GM23248 (cell line): ENCODE measurements at regions not wholly inside any gene's neighbourhood (a gene's known extent, or its start where the extent isn't known, plus 50 kb on each side); places are given as distances from the start of the nearest gene placed in this dataset.

Experiments used
- DNase-seq: peaks from one replicate; pipeline ENCODE4 v3.0.0-alpha.2; 2015
- H2AFZ ChIP-seq: fragments of 200-600 bp; sonication (generic); 2 replicates; pipeline ENCODE4 v1.6.1; 2016; ENCODE audit warnings: antibody characterized with exemption
- H3F3A ChIP-seq: fragments of 200-600 bp; sonication (generic); 2 replicates; pipeline ENCODE4 v1.6.1; 2016; ENCODE audit warnings: mild to moderate bottlenecking, antibody characterized with exemption, mixed run types; ENCODE audit not compliant: insufficient read depth
- H3K27ac ChIP-seq: fragments of 200-600 bp; sonication (generic); 2 replicates; pipeline ENCODE4 v1.5.1; 2016; ENCODE audit warnings: mild to moderate bottlenecking
- H3K27me3 ChIP-seq: fragments of 200-600 bp; sonication (generic); replicated peaks from 2 replicates; pipeline ENCODE4 v1.6.1; 2016; ENCODE audit warnings: mild to moderate bottlenecking; ENCODE audit not compliant: insufficient read depth
- H3K36me3 ChIP-seq: fragments of 200-600 bp; sonication (generic); 2 replicates; pipeline ENCODE4 v1.6.1; 2016; ENCODE audit warnings: low read depth, mild to moderate bottlenecking
- H3K4me1 ChIP-seq: fragments of 200-600 bp; sonication (generic); 2 replicates; pipeline ENCODE4 v1.6.1; 2016; ENCODE audit warnings: mild to moderate bottlenecking; ENCODE audit not compliant: insufficient read depth
- H3K4me2 ChIP-seq: fragments of 200-600 bp; sonication (generic); one replicate; pipeline ENCODE4 v1.6.1; 2016; ENCODE audit warnings: mild to moderate bottlenecking; ENCODE audit not compliant: unreplicated experiment
- H3K4me3 ChIP-seq: fragments of 200-600 bp; sonication (generic); 2 replicates; pipeline ENCODE4 v1.5.1; 2016; ENCODE audit warnings: mild to moderate bottlenecking
- H3K79me2 ChIP-seq: fragments of 200-600 bp; sonication (generic); 2 replicates; pipeline ENCODE4 v1.6.1; 2016; ENCODE audit warnings: mild to moderate bottlenecking; ENCODE audit not compliant: insufficient read depth
- H3K9ac ChIP-seq: fragments of 200-600 bp; sonication (generic); 2 replicates; pipeline ENCODE4 v1.6.1; 2016; ENCODE audit warnings: mild to moderate bottlenecking
- H3K9me2 ChIP-seq: fragments of 200-600 bp; sonication (generic); 2 replicates; pipeline ENCODE4 v1.6.1; 2016; ENCODE audit warnings: mixed run types, mild to moderate bottlenecking, moderate library complexity; ENCODE audit not compliant: insufficient read depth
- H3K9me3 ChIP-seq: fragments of 200-600 bp; sonication (generic); one replicate; pipeline ENCODE4 v1.6.1; 2017; ENCODE audit warnings: low read depth
- H4K20me1 ChIP-seq: fragments of 200-600 bp; sonication (generic); 2 replicates; pipeline ENCODE4 v1.6.0; 2016; ENCODE audit not compliant: insufficient read depth
- EZH2 ChIP-seq: fragments of 200-600 bp; sonication (generic); IDR thresholded peaks from 2 replicates; pipeline ENCODE4 v1.6.1; 2018; ENCODE audit warnings: antibody characterized with exemption, mild to moderate bottlenecking; ENCODE audit not compliant: insufficient read depth, poor library complexity, severe bottlenecking
- EZH2phosphoT487 ChIP-seq: fragments of 200-600 bp; sonication (generic); IDR thresholded peaks from 2 replicates; pipeline ENCODE4 v1.6.1; 2018; ENCODE audit warnings: antibody characterized with exemption, moderate library complexity, mild to moderate bottlenecking, low read depth; ENCODE audit not compliant: insufficient read depth
- WGBS, 2 experiments: methylation state at CpG; one replicate each; pipeline ENCODE4 v1.1.6; 2015 to 2017; ENCODE audit warnings: low lambda C conversion rate in 2 of 2, low coverage in 1 of 2; ENCODE audit errors: missing lambda C conversion rate in 2 of 2; 5-methylcytosine and 5-hydroxymethylcytosine counted together
- in situ Hi-C: fragments of 300-500 bp; cut with MboI; formaldehyde crosslinking; loops from 2 replicates; pipeline ENCODE4 v1.15.0; 2020

GRCh38 chr15:85943791-85944190 is 135.9 kb upstream of the AGBL1 start:
- no peak overlapping the region for H2AFZ ChIP-seq
- H3K36me3 ChIP-seq: no peaks in the 10 kb centered on the region
- H4K20me1 ChIP-seq: no peaks in the 10 kb centered on the region
- no peaks in the 10 kb centered on the region for H3K9me2 ChIP-seq
- no peaks in the 10 kb centered on the region for H3K9me3 ChIP-seq
- no peak overlapping the region for H3K27ac ChIP-seq
- no peaks in the 10 kb centered on the region for H3F3A ChIP-seq
- H3K4me1 ChIP-seq: no peaks in the 10 kb centered on the region
- no peak for DNase-seq
- H3K27me3 ChIP-seq: no peaks in the 10 kb centered on the region
- in situ Hi-C loops: no loop called here
- no peaks in the 10 kb centered on the region for H3K79me2 ChIP-seq
- 4% methylated on average over 2 of the region's 2 CpGs for WGBS, 2 experiments
- TF ChIP-seq EZH2phosphoT487 (no peak), EZH2 (no peak)
- no peak overlapping the region for H3K4me3 ChIP-seq
- no peak overlapping the region for H3K9ac ChIP-seq
- no peak overlapping the region for H3K4me2 ChIP-seq

GRCh38 chr15:85947021-85947420 is 132.7 kb upstream of the AGBL1 start:
- Histone ChIP-seq H3K27me3 (no peaks in the 10 kb centered on the region), H3K9ac (no peak overlapping the region), H3K27ac (no peak overlapping the region), H3K9me2 (no peaks in the 10 kb centered on the region), H3K36me3 (no peaks in the 10 kb centered on the region), H3K4me1 (no peaks in the 10 kb centered on the region), H3K4me3 (no peak overlapping the region), H3F3A (no peaks in the 10 kb centered on the region), H3K4me2 (no peak overlapping the region), H2AFZ (no peak overlapping the region), H3K79me2 (no peaks in the 10 kb centered on the region), H3K9me3 (no peaks in the 10 kb centered on the region), H4K20me1 (no peaks in the 10 kb centered on the region)
- in situ Hi-C loops: no loop called here
- TF ChIP-seq EZH2: no peak
- TF ChIP-seq EZH2phosphoT487: no peak
- WGBS, 2 experiments: 6 to 10% methylated on average over 3 of the region's 3 CpGs
- DNase-seq: no peak

- no peaks in the 10 kb centered on the region for H3K79me2 ChIP-seq
- H4K20me1 ChIP-seq: no peaks in the 10 kb centered on the region
- H3K27ac ChIP-seq: no peak overlapping the region
- no peaks in the 10 kb centered on the region for H3K27me3 ChIP-seq
- no peaks in the 10 kb centered on the region for H3F3A ChIP-seq
- H3K9me3 ChIP-seq: no peaks in the 10 kb centered on the region
- no peak overlapping the region for H3K9ac ChIP-seq
- H3K4me1 ChIP-seq: no peaks in the 10 kb centered on the region
- H2AFZ ChIP-seq: no peak overlapping the region
- no peak overlapping the region for H3K4me3 ChIP-seq
- no peaks in the 10 kb centered on the region for H3K9me2 ChIP-seq
- no peak for TF ChIP-seq EZH2phosphoT487
- TF ChIP-seq EZH2: no peak
- H3K36me3 ChIP-seq: no peaks in the 10 kb centered on the region
- WGBS, 2 experiments: 20 to 30% methylated on average over 7 of the region's 7 CpGs
- in situ Hi-C loops: no loop called here
- H3K4me2 ChIP-seq: no peak overlapping the region
- DNase-seq: no peak
These were observed 131.7 kb upstream of the AGBL1 start for GRCh38 chr15:85947936-85948335.

- no peaks in the 10 kb centered on the region for H3K4me1 ChIP-seq
- H3F3A ChIP-seq: no peaks in the 10 kb centered on the region
- H3K9me2 ChIP-seq: no peaks in the 10 kb centered on the region
- no peak overlapping the region for H2AFZ ChIP-seq
- WGBS, 2 experiments: 25 to 28% methylated on average over 5 of the region's 5 CpGs
- H4K20me1 ChIP-seq: no peaks in the 10 kb centered on the region
- no peaks in the 10 kb centered on the region for H3K27me3 ChIP-seq
- TF ChIP-seq EZH2phosphoT487 (no peak), EZH2 (no peak)
- H3K4me3 ChIP-seq: no peak overlapping the region
- in situ Hi-C loops: no loop called here
- no peak overlapping the region for H3K9ac ChIP-seq
- DNase-seq: no peak
- no peaks in the 10 kb centered on the region for H3K79me2 ChIP-seq
- no peak overlapping the region for H3K27ac ChIP-seq
- H3K4me2 ChIP-seq: no peak overlapping the region
- H3K36me3 ChIP-seq: no peaks in the 10 kb centered on the region
- H3K9me3 ChIP-seq: no peaks in the 10 kb centered on the region
These were observed 129.6 kb upstream of the AGBL1 start for GRCh38 chr15:85950101-85950500.

GRCh38 chr15:85954586-85954985 is 125.1 kb upstream of the AGBL1 start:
- no peaks in the 10 kb centered on the region for H3K27me3 ChIP-seq
- no peaks in the 10 kb centered on the region for H3K79me2 ChIP-seq
- H3K4me2 ChIP-seq: no peak overlapping the region
- TF ChIP-seq EZH2 (no peak), EZH2phosphoT487 (no peak)
- H3K27ac ChIP-seq: no peak overlapping the region
- in situ Hi-C loops: no loop called here
- no peaks in the 10 kb centered on the region for H3K9me2 ChIP-seq
- no peaks in the 10 kb centered on the region for H3K9me3 ChIP-seq
- H3K4me1 ChIP-seq: no peaks in the 10 kb centered on the region
- no peak overlapping the region for H3K9ac ChIP-seq
- WGBS, 2 experiments: 0% methylated on average over 1 of the region's 1 CpG
- H4K20me1 ChIP-seq: no peaks in the 10 kb centered on the region
- no peaks in the 10 kb centered on the region for H3K36me3 ChIP-seq
- no peak overlapping the region for H2AFZ ChIP-seq
- DNase-seq: no peak
- H3K4me3 ChIP-seq: no peak overlapping the region
- H3F3A ChIP-seq: no peaks in the 10 kb centered on the region
